ENCODE measurements at regions not wholly inside any gene's neighbourhood (a gene's known extent, or its start where the extent isn't known, plus 50 kb on each side); places are given as distances from the start of the nearest gene placed in this dataset.

DNA sequence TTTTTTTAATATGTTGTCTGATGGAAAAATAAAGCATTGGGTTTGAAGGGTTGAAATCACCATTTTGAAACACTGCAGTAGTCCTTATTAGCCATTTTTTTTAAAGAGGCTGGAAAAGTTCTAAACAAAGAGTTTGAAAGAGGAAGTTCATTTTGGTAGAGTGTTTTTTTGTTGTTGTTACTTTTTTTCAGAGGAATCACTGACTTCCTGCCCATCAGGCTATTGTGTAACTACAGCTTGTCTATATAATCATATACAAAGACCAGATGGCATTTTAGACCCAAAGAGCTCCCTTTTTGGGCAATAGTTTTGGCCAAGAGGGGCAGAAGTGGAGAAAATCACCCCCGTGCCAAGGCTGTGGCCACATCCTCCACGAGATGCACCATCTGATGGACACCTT, 818.5 kb upstream of the AMELY start:
- Histone ChIP-seq H3K36me3 (no peaks in the 10 kb centered on the region), H3K27me3 (no peaks in the 10 kb centered on the region), H3K27ac (no peak overlapping the region), H3K4me1 (peaks cover 0 to 10% (median 0%) of the 10 kb centered on the region in 3 donors), H3K9me3 (no peaks in the 10 kb centered on the region), H3K4me3 (no peak overlapping the region)
- no CpG with 5 or more reads among the region's 2 CpGs for WGBS, 2 donors (ENCODE audit: low coverage in 1 of 2)
- no peak for TF ChIP-seq CTCF (IDR thresholded peaks at IDR 0.05)
- no peak for TF ChIP-seq POLR2A (IDR thresholded peaks at IDR 0.05)
- TF ChIP-seq POLR2AphosphoS5 (IDR thresholded peaks at IDR 0.05): no peak
- no peak for TF ChIP-seq EP300 (IDR thresholded peaks at IDR 0.05)
- ATAC-seq: no peak

DNA sequence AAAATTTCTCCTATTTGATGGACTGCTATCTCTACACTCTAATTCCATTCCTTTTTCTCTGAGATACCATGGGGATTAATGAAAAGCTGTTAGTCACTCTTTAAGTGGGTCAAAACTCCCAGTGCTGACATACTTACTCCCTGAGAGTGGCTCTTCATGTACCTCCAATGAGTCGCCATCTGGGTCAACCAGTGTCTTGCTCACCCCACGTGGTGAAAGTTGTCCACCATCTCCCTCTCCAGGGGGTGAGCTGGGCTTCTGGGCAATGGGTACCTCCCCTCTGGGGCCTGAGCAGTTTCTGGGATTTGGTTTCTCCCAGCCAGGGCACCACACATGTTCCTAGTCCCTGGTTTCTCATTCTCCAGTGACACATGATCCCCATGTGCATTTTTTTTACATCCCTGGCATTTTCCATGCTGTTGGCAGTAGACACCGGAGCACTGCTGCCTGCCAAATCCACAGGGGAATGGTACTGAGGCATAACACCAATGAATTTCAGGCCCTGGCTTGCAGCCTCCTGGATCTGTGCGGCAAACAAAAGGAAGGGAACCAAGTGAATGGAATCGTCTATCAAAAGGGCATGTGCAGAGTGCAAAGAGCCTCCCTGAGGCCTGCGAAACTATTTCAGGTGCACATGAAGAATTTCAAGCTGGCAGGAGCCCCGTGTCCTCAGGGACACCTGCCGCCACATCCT, 817.9 kb upstream of the AMELY start:
- Histone ChIP-seq H3K36me3 (no peaks in the 10 kb centered on the region), H3K27me3 (no peaks in the 10 kb centered on the region), H3K27ac (no peak overlapping the region), H3K9me3 (no peaks in the 10 kb centered on the region), H3K4me1 (peaks cover 0 to 10% (median 0%) of the 10 kb centered on the region in 3 donors), H3K4me3 (no peak overlapping the region)
- no peak for ATAC-seq
- TF ChIP-seq POLR2A (IDR thresholded peaks at IDR 0.05) (no peak), POLR2AphosphoS5 (IDR thresholded peaks at IDR 0.05) (no peak), EP300 (IDR thresholded peaks at IDR 0.05) (no peak), CTCF (IDR thresholded peaks at IDR 0.05) (no peak)
- 48% methylated on average over 6 of the region's 8 CpGs; no CpG with 5 or more reads in 1 of the 2 donors for WGBS, 2 donors (ENCODE audit: low coverage in 1 of 2)

- Histone ChIP-seq H3K9me3 (no peaks in the 10 kb centered on the region), H3K4me1 (peaks cover 0 to 10% (median 0%) of the 10 kb centered on the region in 3 donors), H3K27me3 (no peaks in the 10 kb centered on the region), H3K4me3 (no peak overlapping the region), H3K27ac (no peak overlapping the region), H3K36me3 (no peaks in the 10 kb centered on the region)
- WGBS, 2 donors (ENCODE audit: low coverage in 1 of 2): 56% methylated on average over 2 of the region's 2 CpGs; no CpG with 5 or more reads in 1 of the 2 donors
- TF ChIP-seq POLR2A (IDR thresholded peaks at IDR 0.05) (no peak), EP300 (IDR thresholded peaks at IDR 0.05) (no peak), POLR2AphosphoS5 (IDR thresholded peaks at IDR 0.05) (no peak), CTCF (IDR thresholded peaks at IDR 0.05) (no peak)
- no peak for ATAC-seq
Observed at GRCh38 chrY:7728935-7729317, 817.4 kb upstream of the AMELY start.

DNA sequence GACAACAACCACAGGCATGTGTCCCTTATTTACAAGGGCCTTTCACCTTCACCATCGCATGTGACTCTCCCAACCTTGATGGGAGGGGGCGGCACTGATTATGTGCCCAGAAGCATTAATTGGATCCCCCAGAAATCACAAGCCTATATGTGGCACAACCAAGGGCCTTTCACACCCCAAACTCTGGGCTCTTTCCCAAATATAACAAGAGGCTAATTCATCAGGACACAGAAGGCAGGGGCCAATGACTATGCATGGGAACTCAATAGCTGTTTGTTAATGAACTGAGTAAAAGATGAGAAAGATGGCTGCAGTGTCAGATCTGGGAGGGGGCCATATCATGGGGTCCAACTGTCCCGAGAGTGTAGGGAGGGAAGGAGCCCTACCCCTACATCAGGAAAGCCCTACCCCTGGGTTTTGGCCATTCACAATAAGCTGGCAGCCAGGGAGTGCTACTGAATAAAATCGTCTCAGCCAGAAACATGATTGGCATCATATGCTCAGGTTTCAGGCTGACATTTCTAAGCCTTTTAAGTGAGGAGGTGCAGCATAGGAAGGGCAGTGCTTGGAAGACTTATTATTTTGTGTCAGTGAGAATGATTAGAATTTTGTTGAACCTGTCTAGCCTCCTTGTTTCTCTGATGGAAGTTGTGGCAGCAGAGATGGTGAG, 814.4 kb upstream of the AMELY start:
- Histone ChIP-seq H3K36me3 (no peaks in the 10 kb centered on the region), H3K27me3 (no peaks in the 10 kb centered on the region), H3K4me1 (peaks cover 0 to 10% (median 0%) of the 10 kb centered on the region in 3 donors), H3K4me3 (no peak overlapping the region), H3K27ac (no peak overlapping the region), H3K9me3 (no peaks in the 10 kb centered on the region)
- WGBS, 2 donors (ENCODE audit: low coverage in 1 of 2): 20% methylated on average over 1 of the region's 4 CpGs; no CpG with 5 or more reads in 1 of the 2 donors
- no peak for TF ChIP-seq EP300 (IDR thresholded peaks at IDR 0.05)
- TF ChIP-seq CTCF (IDR thresholded peaks at IDR 0.05): no peak
- TF ChIP-seq POLR2AphosphoS5 (IDR thresholded peaks at IDR 0.05): no peak
- TF ChIP-seq POLR2A (IDR thresholded peaks at IDR 0.05): no peak
- ATAC-seq: no peak

All from gastroesophageal sphincter (tissue), 4 donors.